Ammon's horn (tissue), 1 donor: ENCODE measurements at regions not wholly inside any gene's neighbourhood (a gene's known extent, or its start where the extent isn't known, plus 50 kb on each side); places are given as distances from the start of the nearest gene placed in this dataset.
"Not testable (repeated sequence)": the region's sequence is repeated elsewhere in the genome, so short reads cannot be mapped to it uniquely, and the experiment has no call there.

Experiments
- DNase-seq: peaks from one replicate; pipeline ENCODE4 v3.0.0-alpha.2; 2016; ENCODE audit warnings: low spot score

DNA sequence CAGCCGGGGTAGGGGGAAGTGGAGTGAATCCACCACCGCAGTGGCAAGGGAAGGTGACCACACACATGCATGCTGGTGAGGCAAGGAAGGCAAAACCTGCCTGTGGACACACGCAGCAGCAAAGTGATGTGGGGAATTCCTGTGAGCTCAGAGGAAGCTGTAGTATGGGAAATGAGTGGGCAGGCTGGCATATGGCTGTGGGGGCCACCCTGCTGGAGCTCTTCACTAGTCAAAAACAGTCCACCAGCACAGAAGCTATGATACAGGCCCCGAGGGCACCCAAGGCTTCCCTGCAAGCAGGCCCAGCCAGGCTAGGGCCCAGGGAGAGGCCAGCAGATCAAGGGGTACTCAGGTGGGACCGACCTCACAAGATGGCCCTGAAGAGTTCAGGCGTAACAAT is 239.1 kb downstream of the CHM start:
- peak; percentile 1 for DNase-seq

DNA sequence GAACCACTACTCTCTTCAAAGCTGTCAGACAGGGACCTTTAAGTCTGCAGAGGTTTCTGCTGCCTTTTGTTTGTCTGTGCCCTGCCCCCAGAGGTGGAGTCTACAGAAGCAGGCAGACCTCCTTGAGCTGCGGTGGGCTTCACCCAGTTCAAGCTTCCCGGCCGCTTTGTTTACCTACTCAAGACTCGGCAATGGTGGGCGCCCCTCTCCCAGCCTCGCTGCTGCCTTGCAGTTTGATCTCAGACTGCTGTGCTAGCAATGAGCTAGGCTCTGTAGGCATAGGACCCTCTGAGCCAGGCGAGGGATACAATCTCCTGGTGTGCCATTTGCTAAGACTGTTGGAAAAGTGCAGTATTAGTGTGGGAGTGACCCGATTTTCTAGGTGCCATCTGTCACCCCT is 275.0 kb downstream of the CHM start:
- DNase-seq, result not testable (repeated sequence)

DNA sequence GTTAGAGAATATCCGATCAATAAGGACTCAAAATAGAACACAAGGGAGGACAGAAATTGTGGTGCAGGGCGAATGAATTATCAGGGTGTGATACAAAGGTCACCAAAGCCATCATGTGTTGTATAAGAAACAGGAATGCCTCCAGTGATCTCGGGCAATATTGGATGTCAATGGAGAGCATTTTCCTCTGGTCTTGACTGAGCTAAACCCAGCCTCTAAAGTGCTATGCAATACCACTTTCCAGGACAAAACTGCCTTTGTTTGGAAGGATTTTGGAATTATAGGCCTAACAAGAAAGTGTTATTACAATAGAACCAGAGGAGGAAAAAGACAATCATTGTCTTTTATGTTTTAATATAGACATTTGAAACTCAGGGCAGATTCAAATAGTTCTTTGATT is 281.7 kb downstream of the CHM start:
- DNase-seq, result no peak

DNA sequence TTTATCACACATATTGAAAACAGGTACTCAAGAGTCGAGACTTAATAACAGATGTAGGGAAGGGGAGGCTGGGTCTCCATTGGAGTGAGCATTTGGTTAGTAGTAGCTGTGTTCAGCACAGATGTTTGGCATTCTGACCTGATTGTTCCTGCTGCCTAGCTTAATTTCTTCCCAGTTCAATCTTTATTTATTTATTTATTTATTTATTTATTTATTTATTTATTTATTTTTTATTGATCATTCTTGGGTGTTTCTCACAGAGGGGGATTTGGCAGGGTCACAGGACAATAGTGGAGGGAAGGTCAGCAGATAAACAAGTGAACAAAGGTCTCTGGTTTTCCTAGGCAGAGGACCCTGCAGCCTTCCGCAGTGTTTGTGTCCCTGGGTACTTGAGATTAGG is 324.3 kb downstream of the CHM start:
- DNase-seq, result not testable (repeated sequence)

DNA sequence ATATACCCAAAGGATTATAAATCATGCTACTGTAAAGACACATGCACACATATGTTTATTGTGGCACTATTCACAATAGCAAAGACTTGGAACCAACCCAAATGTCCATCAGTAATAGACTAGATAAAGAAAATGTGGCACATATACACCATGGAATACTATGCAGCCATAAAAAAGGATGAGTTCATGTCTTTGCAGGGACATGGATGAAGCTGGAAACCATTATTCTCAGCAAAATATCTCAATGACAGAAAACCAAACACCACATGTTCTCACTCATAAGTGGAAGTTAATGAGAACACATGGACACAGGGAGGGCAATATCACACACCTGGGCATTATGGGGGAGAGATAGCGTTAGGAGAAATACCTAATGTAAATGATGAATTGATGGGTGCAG is 323.8 kb upstream of the POF1B start:
- not testable (repeated sequence) for DNase-seq

DNA sequence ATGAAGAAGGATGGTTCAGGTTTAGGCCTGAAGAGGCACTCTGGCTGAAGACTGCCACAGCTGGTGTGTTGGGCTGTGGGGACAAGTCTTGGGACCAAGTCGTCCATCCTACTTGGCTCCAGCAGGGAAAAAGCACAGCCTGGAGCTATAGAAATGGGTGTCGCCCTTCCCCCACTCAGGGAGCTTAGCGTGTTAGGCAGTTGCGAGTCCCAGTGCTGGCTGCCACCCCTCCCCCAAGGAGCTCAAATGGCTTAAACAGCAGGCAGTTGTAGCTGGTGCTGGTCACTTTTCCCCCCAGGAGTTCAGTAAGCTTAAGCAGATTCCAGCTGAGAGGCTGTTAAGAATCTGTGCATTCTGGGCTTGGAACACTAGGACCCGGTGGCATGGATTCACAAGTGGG is 319.5 kb upstream of the POF1B start:
- DNase-seq, result no peak

DNA sequence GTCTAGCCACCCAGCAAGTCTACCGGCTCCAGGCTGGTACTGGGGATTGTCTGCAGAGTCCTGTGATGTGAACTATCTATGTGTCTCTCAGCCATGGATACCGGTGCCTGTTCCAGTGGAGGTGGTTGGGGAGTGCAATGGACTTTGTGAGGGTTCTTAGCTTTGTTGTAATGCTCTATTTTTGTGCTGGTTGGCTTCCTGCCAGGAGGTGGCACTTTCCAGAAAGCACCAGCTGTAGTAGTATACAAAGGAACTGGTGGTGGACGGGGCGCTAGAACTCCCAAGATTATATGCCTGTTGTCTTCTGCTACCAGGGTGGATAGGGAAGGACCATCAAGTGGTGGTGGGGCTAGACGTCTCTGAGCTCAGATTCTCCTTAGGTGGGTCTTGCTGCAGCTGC is 306.4 kb upstream of the POF1B start:
- no peak for DNase-seq

DNA sequence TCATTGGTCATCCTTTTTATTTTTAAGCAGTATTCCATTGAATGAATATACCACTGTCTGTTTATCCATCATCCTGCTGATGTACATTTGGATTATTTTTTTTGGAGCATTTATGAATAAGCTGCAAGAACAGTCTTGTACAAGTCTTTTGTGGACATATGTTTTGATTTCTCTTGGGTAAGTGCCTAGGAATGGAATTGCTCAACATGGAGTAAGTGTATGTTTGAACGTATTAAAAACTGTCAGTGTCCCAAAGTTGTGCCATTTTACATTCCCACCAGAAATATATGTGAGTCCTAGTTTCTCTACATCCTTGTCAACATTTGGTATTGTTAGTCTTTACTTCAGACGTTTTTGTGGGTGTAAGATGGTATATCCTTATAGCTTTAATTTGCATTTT is 287.0 kb upstream of the POF1B start:
- DNase-seq, result no peak

DNA sequence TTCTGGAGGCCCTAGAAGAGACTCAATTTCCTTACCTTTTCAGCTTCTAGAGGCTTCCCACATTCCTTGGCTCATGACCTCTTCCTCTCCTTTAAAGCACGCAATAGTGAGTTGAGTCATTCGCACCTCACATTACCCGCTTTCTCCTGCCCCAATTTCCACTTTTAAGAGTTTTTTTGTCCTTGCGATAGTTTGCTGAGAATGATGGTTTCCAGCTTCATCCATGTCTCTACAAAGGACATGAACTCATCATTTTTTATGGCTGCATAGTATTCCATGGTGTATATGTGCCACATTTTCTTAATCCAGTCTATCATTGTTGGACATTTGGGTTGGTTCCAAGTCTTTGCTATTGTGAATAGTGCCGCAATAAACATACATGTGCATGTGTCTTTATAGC is 284.5 kb upstream of the POF1B start:
- not testable (repeated sequence) for DNase-seq

DNA sequence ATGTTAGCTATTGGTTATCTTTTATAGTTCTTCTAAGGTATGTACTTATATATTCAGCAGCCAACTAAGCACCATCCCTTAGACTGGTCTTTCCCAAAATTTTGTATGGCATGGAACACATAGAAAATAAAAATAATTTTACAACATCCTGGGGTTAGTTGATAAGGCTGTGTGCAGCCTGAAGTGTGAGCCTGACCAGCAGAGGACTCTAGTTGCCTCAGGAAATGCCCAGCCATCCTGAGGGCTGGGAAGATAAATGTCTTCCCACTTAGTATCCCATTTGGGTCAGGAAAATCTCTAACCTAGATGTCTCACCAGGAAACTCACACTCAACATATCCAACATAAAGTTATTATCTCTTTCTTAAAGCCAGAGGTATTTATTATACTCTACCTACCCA is 251.4 kb upstream of the POF1B start:
- no peak for DNase-seq

DNA sequence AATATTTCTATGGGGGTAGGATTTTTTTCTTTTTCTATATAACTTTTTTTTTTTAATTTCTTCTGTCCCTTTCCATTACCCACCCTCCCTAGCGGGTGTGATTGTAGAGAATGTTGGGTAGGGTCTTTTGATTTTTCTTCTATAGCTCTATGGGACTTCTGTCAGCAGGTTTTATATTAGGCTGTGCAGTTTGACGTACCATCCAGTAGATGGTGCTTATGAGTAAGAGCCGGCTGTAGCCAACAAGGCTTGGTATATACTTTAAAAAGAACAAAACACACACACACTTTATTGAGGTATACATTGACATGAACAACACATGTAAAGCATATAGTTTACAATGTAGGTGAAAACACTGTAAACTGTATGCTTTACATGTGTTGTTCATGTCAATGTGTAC is 247.9 kb upstream of the POF1B start:
- peak; percentile 1 for DNase-seq

DNA sequence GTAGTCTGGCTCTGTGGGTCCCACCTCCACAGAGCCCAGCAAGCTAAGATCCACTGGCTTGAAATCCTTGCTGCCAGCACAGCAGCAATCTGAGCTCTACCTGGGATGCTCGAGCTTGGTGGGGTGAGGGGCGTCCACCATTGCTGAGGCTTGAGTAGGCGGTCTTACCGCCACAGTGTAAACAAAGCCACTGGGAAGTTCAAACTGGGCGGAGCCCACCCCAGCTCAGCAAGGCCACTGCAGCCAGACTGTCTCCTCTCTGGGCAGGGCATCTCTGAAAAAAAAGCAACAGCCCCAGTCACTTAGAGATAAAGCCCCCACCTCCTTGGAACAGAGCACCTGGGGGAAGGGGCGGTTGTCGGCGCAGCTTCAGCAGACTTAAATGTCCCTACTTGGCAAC is 243.2 kb upstream of the POF1B start:
- DNase-seq, result no peak

DNA sequence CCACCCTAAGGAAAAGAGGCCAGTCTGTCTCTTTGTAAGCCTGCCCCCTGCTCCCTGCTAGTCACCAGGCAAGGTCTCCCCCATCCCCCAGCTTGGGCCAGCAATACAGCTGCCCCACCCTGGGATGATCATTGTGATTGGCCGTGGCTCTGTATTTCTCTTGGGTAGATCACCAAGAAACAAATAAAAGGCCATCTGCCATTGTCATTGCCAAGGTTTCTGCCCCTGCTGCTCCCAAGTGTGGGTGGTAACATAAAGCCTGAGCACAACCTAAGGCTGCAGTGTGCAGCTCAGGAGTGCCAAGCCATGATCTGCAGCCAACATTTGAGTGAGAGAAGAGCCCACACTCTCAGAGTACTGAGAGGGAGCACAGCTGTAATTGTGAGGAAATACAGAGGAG is 241.0 kb upstream of the POF1B start:
- no peak for DNase-seq

DNA sequence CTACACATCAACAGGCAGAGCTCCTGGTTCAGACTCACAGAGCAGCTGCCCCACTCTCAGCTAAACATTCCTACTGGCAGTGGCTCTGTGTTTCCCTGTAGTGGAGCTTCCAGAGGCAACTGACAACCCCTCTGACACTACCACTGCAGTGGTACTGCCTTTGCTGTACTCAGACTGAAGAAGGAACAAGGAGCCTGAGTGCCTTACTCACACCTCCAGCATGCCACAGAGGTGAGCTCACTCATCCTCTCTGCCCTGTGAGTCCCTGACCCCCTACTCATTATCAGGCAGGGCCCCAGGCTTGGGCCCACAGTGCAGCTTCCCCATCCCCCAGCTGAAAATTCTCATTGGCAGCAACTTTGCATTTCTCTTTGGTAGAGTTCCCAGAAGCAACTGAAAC is 240.5 kb upstream of the POF1B start:
- DNase-seq, result no peak

DNA sequence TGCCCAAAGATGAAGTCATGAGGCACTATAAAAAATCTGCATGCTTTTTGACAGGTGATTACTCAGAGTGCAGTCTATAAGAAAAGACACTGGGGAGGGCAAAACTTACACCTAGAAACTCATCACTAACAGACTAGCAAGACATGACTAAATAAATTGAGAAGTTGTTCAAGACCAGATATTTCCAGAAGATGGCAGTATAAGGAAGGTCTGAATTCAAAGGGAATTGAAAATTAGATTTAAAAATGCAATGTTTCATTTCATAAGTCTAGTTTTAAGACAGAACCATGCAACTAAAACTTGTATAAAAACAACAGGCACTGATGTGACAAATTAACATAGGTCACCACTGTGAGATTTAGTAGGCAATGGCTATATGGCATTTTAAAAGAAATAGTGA is 232.5 kb upstream of the POF1B start:
- DNase-seq, result peak; percentile 2

DNA sequence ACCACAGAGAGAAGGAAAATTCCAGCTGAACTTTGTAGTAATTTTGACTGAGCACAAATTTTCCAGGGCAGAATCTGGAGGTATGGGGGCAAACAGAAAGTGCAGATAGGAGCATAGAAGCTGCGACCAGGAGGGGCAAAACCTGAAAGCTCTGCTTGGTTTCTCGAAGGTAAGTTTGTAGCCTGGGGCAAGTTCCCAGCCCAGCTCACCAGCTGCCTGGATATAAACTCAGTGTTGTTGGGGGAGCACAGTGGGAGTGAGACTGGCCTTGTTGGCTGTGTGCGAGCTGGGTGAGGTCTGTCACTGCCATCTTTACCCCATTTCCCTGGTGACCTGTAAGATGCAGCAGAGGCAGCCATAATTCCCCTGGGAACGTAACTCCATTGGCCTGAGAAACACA is 213.5 kb upstream of the POF1B start:
- no peak for DNase-seq

DNA sequence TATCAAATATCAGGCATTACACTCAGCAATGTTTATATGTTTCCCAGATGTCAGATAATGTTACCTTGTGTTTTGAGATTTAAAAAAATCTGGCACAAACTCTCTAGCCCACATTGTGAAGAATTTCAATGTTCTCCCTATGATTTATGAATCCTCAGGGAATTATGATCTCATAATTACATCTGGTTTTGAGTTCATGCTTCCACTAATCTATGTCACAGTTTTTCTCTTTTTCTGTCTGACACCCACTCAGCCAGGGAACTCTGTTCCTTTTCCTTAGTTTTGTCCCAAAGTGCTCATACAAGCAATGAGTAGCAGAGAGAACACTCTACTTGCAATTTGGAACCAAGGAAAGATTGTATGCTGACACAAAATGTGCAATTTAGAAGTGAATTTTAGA is 212.1 kb upstream of the POF1B start:
- DNase-seq, result no peak

DNA sequence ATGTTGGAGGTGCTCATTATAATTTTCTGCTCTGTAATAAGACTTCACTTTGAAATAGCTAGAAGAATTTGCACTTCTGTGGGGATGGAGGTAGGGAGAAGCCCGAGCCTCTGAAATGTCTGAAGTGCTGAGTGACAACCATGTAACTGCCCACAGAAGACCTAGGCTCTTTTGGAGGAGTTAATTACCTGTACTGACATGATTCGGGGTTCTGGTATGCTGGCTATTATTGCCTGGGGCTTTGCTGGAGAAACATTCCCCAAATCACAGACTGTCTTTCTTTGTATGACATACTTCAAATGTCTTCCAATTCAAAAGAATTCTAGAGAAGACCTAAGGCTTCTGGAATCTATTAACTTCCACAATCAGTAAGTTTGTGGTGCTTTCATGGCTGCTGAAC is 211.2 kb upstream of the POF1B start:
- no peak for DNase-seq

DNA sequence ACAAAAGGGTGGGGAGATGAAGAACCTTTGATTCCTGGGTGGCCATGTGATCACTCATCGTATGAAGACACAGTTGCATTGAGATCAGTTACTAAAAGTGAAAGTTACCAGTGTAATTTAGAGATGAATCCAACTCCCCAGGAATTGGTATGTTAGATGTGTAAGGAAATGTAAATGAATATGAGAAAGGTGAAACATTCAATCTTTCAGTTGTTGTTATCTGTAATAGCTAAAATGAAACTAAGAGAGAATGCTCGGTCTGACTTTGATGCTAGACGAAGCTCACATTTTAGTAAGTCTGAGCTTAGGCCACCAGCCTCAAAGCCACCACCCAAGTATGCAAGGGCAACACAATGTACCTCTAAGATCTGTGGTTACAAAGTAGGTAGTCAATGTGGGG is 194.3 kb upstream of the POF1B start:
- DNase-seq, result no peak

DNA sequence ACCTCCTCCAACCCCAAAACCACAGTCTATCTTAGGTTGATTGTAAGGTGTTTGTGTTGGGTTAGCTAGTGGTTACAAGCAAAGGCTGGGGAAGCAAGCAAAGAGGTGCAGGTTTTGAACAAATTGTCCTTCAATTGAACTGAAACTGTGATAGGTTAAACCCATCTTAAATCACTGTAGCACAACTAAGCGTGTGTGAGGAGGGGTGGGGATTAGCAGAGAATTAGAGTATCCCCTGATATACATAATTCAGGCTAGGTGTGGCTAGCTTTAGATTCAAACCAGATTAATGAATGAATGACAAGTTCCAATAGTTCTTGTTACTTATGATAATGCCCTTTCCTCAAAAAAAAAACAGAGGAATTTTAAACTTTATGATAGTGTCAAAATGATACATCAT is 191.0 kb upstream of the POF1B start:
- no peak for DNase-seq

DNA sequence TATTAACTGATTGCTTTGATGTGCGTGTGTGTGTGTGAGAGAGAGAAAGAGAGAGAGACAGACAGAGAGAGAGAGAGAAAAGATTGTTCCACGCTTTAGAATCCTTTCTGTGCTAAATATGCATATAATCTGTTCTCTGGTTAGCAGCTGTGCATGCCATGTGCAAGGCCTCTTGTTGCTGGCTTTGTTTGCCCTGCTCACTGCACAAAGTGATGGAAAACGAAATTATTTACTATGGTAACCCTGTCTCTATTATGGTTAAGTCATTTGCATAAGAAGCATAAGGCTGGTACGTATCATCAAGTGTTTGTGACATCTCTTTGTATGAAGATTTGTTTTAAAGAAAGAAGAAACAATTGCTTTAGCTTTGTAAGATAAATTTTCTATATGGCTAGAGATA is 190.2 kb upstream of the POF1B start:
- peak; percentile 4 for DNase-seq

DNA sequence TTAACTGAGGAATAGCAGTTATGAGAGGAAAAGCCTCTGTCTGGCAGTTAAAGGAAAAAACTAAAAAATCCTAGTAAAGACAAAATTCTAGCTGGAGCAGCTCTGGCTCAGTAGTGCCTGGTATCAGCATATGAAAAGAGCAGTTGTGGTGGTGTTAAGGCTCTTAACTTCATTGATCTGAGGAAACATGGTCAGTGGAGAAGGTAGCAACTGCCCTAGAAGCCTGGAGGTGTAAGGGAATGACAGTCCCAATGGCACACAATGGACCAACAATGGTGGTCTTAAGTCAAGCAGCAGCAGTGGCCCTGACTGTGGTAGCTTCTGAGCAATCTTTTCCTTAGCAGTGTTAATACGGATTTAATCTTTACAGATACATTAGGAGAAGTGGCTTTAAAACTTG is 189.6 kb upstream of the POF1B start:
- DNase-seq, result no peak

DNA sequence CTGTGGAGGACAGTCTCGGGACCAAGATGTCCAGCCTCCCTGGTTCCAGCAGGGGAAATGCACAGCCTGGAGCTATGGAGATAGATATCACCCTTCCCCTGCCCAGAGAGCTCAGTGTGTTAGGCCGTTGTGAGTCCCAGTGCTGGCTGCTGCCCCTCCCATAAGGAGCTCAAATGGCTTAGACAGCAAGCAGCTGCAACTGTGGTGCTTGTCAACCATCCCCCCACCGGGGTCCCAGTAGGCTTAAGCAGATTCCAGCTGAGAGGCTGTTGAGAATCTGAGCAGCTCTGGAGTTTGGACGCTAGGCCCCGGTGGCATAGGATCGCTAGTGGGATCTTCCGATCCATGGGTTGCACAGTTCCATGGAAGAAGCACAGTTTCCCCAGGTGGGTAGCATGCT is 181.8 kb upstream of the POF1B start:
- DNase-seq, result no peak

DNA sequence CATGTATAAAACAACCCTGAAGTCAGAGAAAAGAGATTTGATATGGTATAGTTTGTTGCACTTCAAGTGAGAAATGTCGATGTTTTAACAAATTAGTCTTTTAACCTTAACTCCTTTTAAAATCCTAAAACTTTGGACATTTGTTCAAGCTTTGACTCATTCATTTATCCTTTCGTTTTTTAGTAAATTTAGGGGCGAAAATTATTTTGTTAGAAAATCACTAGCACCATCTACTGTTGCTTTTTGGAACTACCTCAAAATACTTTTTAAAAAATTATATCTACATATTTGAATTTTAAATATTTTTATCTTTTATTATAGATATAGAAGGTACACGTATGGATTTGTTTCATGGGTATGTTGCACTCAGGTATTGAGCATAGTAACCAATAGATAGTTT is 165.1 kb upstream of the POF1B start:
- DNase-seq, result no peak

DNA sequence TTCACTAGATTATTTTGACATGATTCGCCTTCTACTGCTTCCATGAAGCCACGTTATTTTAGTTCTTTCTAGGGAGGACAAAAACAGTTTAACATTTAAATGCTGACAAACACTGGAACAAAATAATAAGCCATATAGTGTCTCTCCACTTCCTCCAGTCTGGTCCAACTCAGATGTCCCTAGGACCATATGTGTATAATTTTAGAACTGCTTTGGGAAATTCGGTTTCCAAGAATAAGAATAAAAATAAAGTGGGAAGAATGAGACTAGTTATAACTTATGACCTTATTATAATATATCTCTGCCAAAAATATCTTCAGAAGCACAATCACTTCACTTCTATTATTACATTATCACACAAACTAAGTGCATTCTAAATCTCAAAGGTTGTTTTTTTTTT is 164.4 kb upstream of the POF1B start:
- DNase-seq, result no peak
